H1 (cell line): ENCODE measurements at regions not wholly inside any gene's neighbourhood (a gene's known extent, or its start where the extent isn't known, plus 50 kb on each side); places are given as distances from the start of the nearest gene placed in this dataset.

Source experiments
- CTCF ChIA-PET: fragments of 300-600 bp; sonication (Branson Sonifier 250); formaldehyde crosslinking; loops from one replicate; lab custom pipeline; 2021; ENCODE audit not compliant: partially characterized antibody; lab: Charles Lee
- POLR2A ChIA-PET: fragments of 300-600 bp; sonication (Branson Sonifier 250); formaldehyde crosslinking; loops from one replicate; lab custom pipeline; 2021; ENCODE audit warnings: inconsistent platforms; ENCODE audit not compliant: partially characterized antibody; lab: Charles Lee
- DNase-seq, 2 experiments: peaks; one replicate each; pipeline versions ENCODE4 v3.0.0 to v3.0.0-alpha.2; 2010 to 2022; ENCODE audit warnings: low spot score in 2 of 2, low read depth in 1 of 2, mixed read lengths in 1 of 2
- FAIRE-seq: peaks from 2 replicates; lab custom pipeline; 2011; peaks lifted over from hg19 to GRCh38; lab: Jason Lieb, UNC
- H2AFZ ChIP-seq: 2 replicates; pipeline ENCODE4 v1.8.1; 2012; ENCODE audit warnings: low read length, inconsistent platforms
- H2AK5ac ChIP-seq: 2 replicates; pipeline ENCODE4 v1.6.1; 2013; ENCODE audit warnings: low read depth, low read length
- H2BK120ac ChIP-seq: replicated peaks from 2 replicates; pipeline ENCODE3; 2013; ENCODE audit warnings: low read depth, low read length, inconsistent platforms
- H2BK12ac ChIP-seq: 2 replicates; pipeline ENCODE4 v1.6.1; 2013; ENCODE audit warnings: low read depth, low read length
- H2BK15ac ChIP-seq: 2 replicates; pipeline ENCODE4 v1.6.1; 2013; ENCODE audit warnings: low read length
- H2BK20ac ChIP-seq: 2 replicates; pipeline ENCODE4 v1.6.1; 2013; ENCODE audit warnings: low read length
- H2BK5ac ChIP-seq: 2 replicates; pipeline ENCODE4 v1.6.1; 2013; ENCODE audit warnings: low read depth, low read length
- H3K14ac ChIP-seq: 2 replicates; pipeline ENCODE4 v1.6.1; 2013; ENCODE audit warnings: inconsistent platforms; ENCODE audit not compliant: insufficient read length
- H3K18ac ChIP-seq: 2 replicates; pipeline ENCODE4 v1.6.1; 2013; ENCODE audit warnings: low read length; ENCODE audit errors: extremely low read depth
- H3K23ac ChIP-seq: 2 replicates; pipeline ENCODE4 v1.6.1; 2013; ENCODE audit warnings: inconsistent platforms; ENCODE audit not compliant: insufficient read length
- H3K23me2 ChIP-seq: 2 replicates; pipeline ENCODE4 v1.6.1; 2013; ENCODE audit warnings: low read depth, low read length
- H3K27ac ChIP-seq: 2 replicates; pipeline ENCODE4 v1.6.1; 2011; ENCODE audit warnings: low read depth, low read length, inconsistent platforms
- H3K27me3 ChIP-seq, 4 experiments: replicated peaks in 1 of 4; 1 replicate in 1 of 4; 2 replicates in 3 of 4; pipeline versions ENCODE4 v1.6.1 to v1.8.1; 2011 to 2013; ENCODE audit warnings: low read length in 3 of 4, mild to moderate bottlenecking in 3 of 4, inconsistent platforms in 2 of 4, mixed read lengths in 2 of 4, moderate library complexity in 1 of 4; ENCODE audit not compliant: control insufficient read depth in 3 of 4, insufficient read depth in 3 of 4; ENCODE audit errors: extremely low read depth in 1 of 4
- H3K36me3 ChIP-seq, 4 experiments: 2 replicates each; pipeline versions ENCODE4 v1.6.1 to v1.8.1; 2011 to 2013; ENCODE audit warnings: mild to moderate bottlenecking in 4 of 4, low read length in 3 of 4, moderate library complexity in 2 of 4, control low read depth in 1 of 4, inconsistent platforms in 1 of 4; ENCODE audit not compliant: insufficient read depth in 4 of 4, control insufficient read depth in 2 of 4
- H3K4ac ChIP-seq: replicated peaks from 2 replicates; pipeline ENCODE3; 2013; ENCODE audit warnings: low read length, low read depth, mixed read lengths, inconsistent platforms; ENCODE audit not compliant: insufficient read length
- H3K4me1 ChIP-seq, 4 experiments: replicated peaks in 1 of 4; 1 replicate in 1 of 4; 2 replicates in 3 of 4; pipeline versions ENCODE4 v1.6.1 to v1.8.1; 2011 to 2013; ENCODE audit warnings: low read length in 3 of 4, inconsistent platforms in 2 of 4, mixed read lengths in 1 of 4; ENCODE audit not compliant: insufficient read depth in 4 of 4, control insufficient read depth in 3 of 4
- H3K4me2 ChIP-seq, 2 experiments: 2 replicates each; pipeline versions ENCODE4 v1.6.1 to v1.8.1; 2011 to 2013; ENCODE audit warnings: low read depth in 2 of 2, low read length in 2 of 2, control low read depth in 1 of 2, inconsistent platforms in 1 of 2, mild to moderate bottlenecking in 1 of 2; ENCODE audit not compliant: insufficient read depth in 1 of 2
- H3K4me3 ChIP-seq, 4 experiments: fragments of 200-600, 300-600 bp in 1 of 4; sonication (generic), shearing (Covaris generic), sonication (Bioruptor Twin) in 1 of 4; 2 replicates each; pipeline versions ENCODE4 v1.5.1 to v1.8.1; 2011 to 2016; ENCODE audit warnings: low read length in 4 of 4, low read depth in 3 of 4, control low read depth in 2 of 4, inconsistent platforms in 2 of 4, mild to moderate bottlenecking in 2 of 4, mixed read lengths in 1 of 4, moderate library complexity in 1 of 4; ENCODE audit not compliant: insufficient read depth in 2 of 4; ENCODE audit errors: extremely low read depth in 1 of 4
- H3K56ac ChIP-seq: replicated peaks from 2 replicates; pipeline ENCODE3; 2013; ENCODE audit warnings: low read depth, mild to moderate bottlenecking, mixed read lengths, low read length, inconsistent platforms; ENCODE audit not compliant: insufficient read length
- H3K79me1 ChIP-seq: 2 replicates; pipeline ENCODE4 v1.6.1; 2013; ENCODE audit warnings: low read depth, low read length, control low read depth
- H3K79me2 ChIP-seq, 2 experiments: 2 replicates each; pipeline versions ENCODE4 v1.6.1 to v1.8.1; 2012 to 2013; ENCODE audit warnings: low read length in 2 of 2, mild to moderate bottlenecking in 2 of 2, inconsistent platforms in 1 of 2; ENCODE audit not compliant: insufficient read depth in 2 of 2, control insufficient read depth in 1 of 2
- H3K9ac ChIP-seq, 4 experiments: replicated peaks in 1 of 4; 1 replicate in 1 of 4; 2 replicates in 3 of 4; pipeline versions ENCODE4 v1.6.1 to v1.8.1; 2011 to 2013; ENCODE audit warnings: low read depth in 3 of 4, low read length in 3 of 4, control low read depth in 2 of 4, mild to moderate bottlenecking in 2 of 4, moderate library complexity in 2 of 4, inconsistent platforms in 1 of 4; ENCODE audit errors: extremely low read depth in 1 of 4
- H3K9me3 ChIP-seq, 2 experiments: 2 replicates each; pipeline versions ENCODE4 v1.6.1 to v1.8.1; 2012 to 2013; ENCODE audit warnings: mild to moderate bottlenecking in 2 of 2, moderate library complexity in 2 of 2, control low read depth in 1 of 2, inconsistent platforms in 1 of 2, low read depth in 1 of 2, low read length in 1 of 2, mixed read lengths in 1 of 2; ENCODE audit not compliant: insufficient read depth in 2 of 2
- H4K20me1 ChIP-seq, 2 experiments: replicated peaks in 1 of 2; 2 replicates each; pipeline versions ENCODE3 to v1.8.1; 2011 to 2013; ENCODE audit warnings: inconsistent platforms in 2 of 2, low read length in 2 of 2, mild to moderate bottlenecking in 1 of 2; ENCODE audit not compliant: insufficient read depth in 2 of 2, control insufficient read depth in 1 of 2
- H4K5ac ChIP-seq: 2 replicates; pipeline ENCODE4 v1.6.1; 2013; ENCODE audit warnings: low read length, low read depth, mixed read lengths, inconsistent platforms; ENCODE audit not compliant: insufficient read length
- H4K8ac ChIP-seq: 2 replicates; pipeline ENCODE4 v1.8.0; 2013; ENCODE audit warnings: mild to moderate bottlenecking, moderate library complexity, low read length, inconsistent platforms; ENCODE audit not compliant: insufficient read depth; ENCODE audit errors: extremely low read depth
- H4K91ac ChIP-seq: replicated peaks from 2 replicates; pipeline ENCODE3; 2013; ENCODE audit warnings: low read length, mixed read lengths, inconsistent platforms; ENCODE audit not compliant: insufficient read length
- ASH2L ChIP-seq: fragments of 200-600, 300-600 bp; sonication (generic); IDR thresholded peaks from one replicate; pipeline ENCODE4 v1.7.1; 2017; ENCODE audit warnings: low read length
- ATF2 ChIP-seq: IDR thresholded peaks from 2 replicates; pipeline ENCODE4 v1.6.1; 2012; ENCODE audit warnings: low read length, inconsistent platforms
- GTF2F1 ChIP-seq: IDR thresholded peaks from 2 replicates; pipeline ENCODE4 v1.6.1; 2012; ENCODE audit warnings: low read depth, low read length, improper control_type of control experiment, borderline replicate concordance
- KDM5A ChIP-seq: fragments of 200-600 bp; IDR thresholded peaks from 2 replicates; pipeline ENCODE4 v1.7.1; 2012; ENCODE audit warnings: mild to moderate bottlenecking, low read length, inconsistent platforms, mixed read lengths
- NANOG ChIP-seq: IDR thresholded peaks from 2 replicates; pipeline ENCODE4 v1.6.1; 2011; ENCODE audit warnings: low read length, low read depth, mild to moderate bottlenecking, inconsistent platforms; ENCODE audit not compliant: insufficient read depth, poor library complexity, severe bottlenecking
- POLR2AphosphoS5 ChIP-seq: IDR thresholded peaks from 2 replicates; pipeline ENCODE4 v1.6.1; 2011; ENCODE audit warnings: low read depth, low read length
- RAD21 ChIP-seq, 2 experiments: IDR thresholded peaks in 1 of 2; conservative IDR thresholded peaks in 1 of 2; 2 replicates each; pipeline ENCODE4 v1.6.1; 2011; ENCODE audit warnings: low read depth in 2 of 2, low read length in 2 of 2, improper control_type of control experiment in 1 of 2, inconsistent platforms in 1 of 2, mild to moderate bottlenecking in 1 of 2, moderate library complexity in 1 of 2
- RBBP5 ChIP-seq: IDR thresholded peaks from 2 replicates; pipeline ENCODE4 v1.7.1; 2012; ENCODE audit warnings: low read depth, mild to moderate bottlenecking, inconsistent platforms, low read length, moderate library complexity, borderline replicate concordance
- RNF2 ChIP-seq: fragments of 200-900, 300-1000 bp; sonication (generic); IDR thresholded peaks from 2 replicates; pipeline ENCODE4 v1.7.1; 2016; ENCODE audit warnings: borderline replicate concordance, low read depth, mild to moderate bottlenecking, antibody characterized with exemption, low read length; ENCODE audit not compliant: poor library complexity, severe bottlenecking; ENCODE audit errors: missing control alignments
- SP2 ChIP-seq: IDR thresholded peaks from 2 replicates; pipeline ENCODE4 v1.6.1; 2012; ENCODE audit warnings: mild to moderate bottlenecking, low read length, inconsistent platforms
- SRF ChIP-seq: IDR thresholded peaks from 2 replicates; pipeline ENCODE4 v1.6.1; 2011; ENCODE audit warnings: mild to moderate bottlenecking, low read depth, low read length, moderate library complexity
- TBP ChIP-seq: IDR thresholded peaks from 2 replicates; pipeline ENCODE4 v1.6.1; 2011; ENCODE audit warnings: low read depth, low read length, improper control_type of control experiment
- WGBS, 2 experiments: shearing (Covaris generic) in 1 of 2; methylation state at CpG; one replicate each; pipeline versions ENCODE4 v1.1.6 to v1.1.7; 2013 to 2015; ENCODE audit warnings: low lambda C conversion rate in 2 of 2, mixed read lengths in 2 of 2, inconsistent platforms in 1 of 2, low coverage in 1 of 2, missing lambda C conversion rate in 1 of 2; ENCODE audit not compliant: insufficient replicate concordance in 2 of 2, insufficient coverage in 1 of 2, insufficient read length in 1 of 2; ENCODE audit errors: extremely low coverage in 1 of 2, missing lambda C conversion rate in 1 of 2; 5-methylcytosine and 5-hydroxymethylcytosine counted together

- H3K4me1 ChIP-seq, result no peaks in the 10 kb centered on the region
- H3K18ac ChIP-seq, result no peak overlapping the region
- H2AK5ac ChIP-seq, result no peak overlapping the region
- no peak overlapping the region for H2BK12ac ChIP-seq
- H3K4me2 ChIP-seq, result no peak overlapping the region
- H3K9ac ChIP-seq, result no peak overlapping the region
- H3K14ac ChIP-seq, result no peak overlapping the region
- CTCF ChIA-PET, result interaction anchor here (0.6 to 0.7 kb wide), 3 partner anchors 14 to 855 kb away, joined by 3 to 4 read pairs (median 3); no protein-coding TSS in a partner anchor
- H2BK5ac ChIP-seq, result no peak overlapping the region
- H3K79me1 ChIP-seq, result no peaks in the 10 kb centered on the region
- no peak overlapping the region for H3K27ac ChIP-seq
- no peaks in the 10 kb centered on the region for H4K20me1 ChIP-seq
- H3K23me2 ChIP-seq, result no peaks in the 10 kb centered on the region
- no peak overlapping the region for H4K8ac ChIP-seq
- no peak for DNase-seq
- H4K5ac ChIP-seq, result no peak overlapping the region
- no peak overlapping the region for H2BK15ac ChIP-seq
- 91% methylated on average over 2 of the region's 2 CpGs; no CpG with 5 or more reads in 1 of the 2 experiments for WGBS, 2 experiments
- peaks cover 0 to 3% (median 0%) of the 10 kb centered on the region in 4 experiments; a peak in 1 of 8 replicates for H3K36me3 ChIP-seq
- H3K27me3 ChIP-seq, result no peaks in the 10 kb centered on the region
- H3K9me3 ChIP-seq, result peaks cover 12 to 15% of the 10 kb centered on the region in 2 experiments
- no peak overlapping the region for H2BK20ac ChIP-seq
- H2BK120ac ChIP-seq, result no peak overlapping the region
- no peak overlapping the region for H3K4me3 ChIP-seq
- POLR2A ChIA-PET, result no interaction called here
- H3K56ac ChIP-seq, result no peak overlapping the region
- no peak overlapping the region for H3K4ac ChIP-seq
- no peak overlapping the region for H3K23ac ChIP-seq
- no peak for FAIRE-seq
- H4K91ac ChIP-seq, result no peak overlapping the region
- no peaks in the 10 kb centered on the region for H3K79me2 ChIP-seq
- H2AFZ ChIP-seq, result no peak overlapping the region
- no peak for TF ChIP-seq RAD21 (IDR thresholded peaks at IDR 0.05 in 1 of 2, conservative IDR thresholded peaks at IDR 0.05 in 1 of 2; ENCODE audit: low read depth in 2 of 2, low read length in 2 of 2)
- TF ChIP-seq ASH2L, result no peak
- TF ChIP-seq NANOG, result no peak
- no peak for TF ChIP-seq SRF
- no peak for TF ChIP-seq TBP
- TF ChIP-seq RBBP5, result no peak
- no peak for TF ChIP-seq ATF2
- no peak for TF ChIP-seq KDM5A
- no peak for TF ChIP-seq SP2
- TF ChIP-seq GTF2F1, result no peak
- no peak for TF ChIP-seq RNF2
- no peak for TF ChIP-seq POLR2AphosphoS5
Measured at GRCh38 chr3:153373606-153374005, 211.6 kb downstream of the RAP2B start.
